Vagina (tissue), 2 donors: ENCODE measurements at regions not wholly inside any gene's neighbourhood (a gene's known extent, or its start where the extent isn't known, plus 50 kb on each side); places are given as distances from the start of the nearest gene placed in this dataset.

Experiments used
- CTCF ChIP-seq, 3 experiments: fragments of 450-650 bp in 2 of 3; fragments of 200-600 bp in 1 of 3; sonication (generic) in 1 of 3; IDR thresholded peaks; one replicate each; pipeline ENCODE4 v1.5.1; 2017 to 2019; ENCODE audit warnings: antibody characterized with exemption in 3 of 3, mild to moderate bottlenecking in 2 of 3, moderate library complexity in 2 of 3
- POLR2A ChIP-seq, 2 donors: fragments of 450-650 bp; IDR thresholded peaks; one replicate each; pipeline ENCODE4 v1.6.1; 2017; ENCODE audit warnings: antibody characterized with exemption in 2 of 2, mild to moderate bottlenecking in 2 of 2, moderate library complexity in 2 of 2
- POLR2AphosphoS5 ChIP-seq, 2 donors: sonication (generic); formaldehyde crosslinking; IDR thresholded peaks; one replicate each; pipeline ENCODE4 v1.9.0; 2017; ENCODE audit warnings: antibody characterized with exemption in 2 of 2, mild to moderate bottlenecking in 2 of 2, low read depth in 1 of 2; ENCODE audit not compliant: insufficient read depth in 1 of 2

DNA sequence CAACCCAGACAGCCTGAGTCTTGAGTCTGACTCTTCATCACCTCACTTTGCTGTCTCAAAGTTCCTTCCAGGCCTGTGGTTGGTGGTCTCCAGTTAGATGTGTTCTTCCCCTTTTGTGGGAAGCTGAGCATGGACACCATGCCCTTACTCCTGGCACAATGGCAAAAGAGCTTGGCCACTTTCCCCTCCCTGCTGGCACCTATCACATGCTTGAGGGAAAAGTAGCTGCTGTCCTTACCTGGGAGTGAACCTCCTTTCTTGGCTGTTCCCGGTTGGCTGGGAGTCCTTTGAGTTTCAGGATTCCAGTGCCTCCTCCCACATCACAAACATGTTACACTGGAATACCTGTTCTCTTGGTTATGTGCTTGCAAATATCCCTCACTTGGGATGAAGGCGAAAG, 97.8 kb downstream of the GATA6 start:
- TF ChIP-seq POLR2AphosphoS5 (IDR thresholded peaks at IDR 0.05; ENCODE audit: insufficient read depth in 1 of 2, low read depth in 1 of 2) (no peak), CTCF (IDR thresholded peaks at IDR 0.05) (no peak), POLR2A (IDR thresholded peaks at IDR 0.05) (no peak)
